Daoy (cell line): ENCODE measurements at regions not wholly inside any gene's neighbourhood (a gene's known extent, or its start where the extent isn't known, plus 50 kb on each side); places are given as distances from the start of the nearest gene placed in this dataset.

Experiments
- DNase-seq: peaks from one replicate; pipeline ENCODE4 v3.0.0-alpha.2; 2015; ENCODE audit warnings: low read depth

DNA sequence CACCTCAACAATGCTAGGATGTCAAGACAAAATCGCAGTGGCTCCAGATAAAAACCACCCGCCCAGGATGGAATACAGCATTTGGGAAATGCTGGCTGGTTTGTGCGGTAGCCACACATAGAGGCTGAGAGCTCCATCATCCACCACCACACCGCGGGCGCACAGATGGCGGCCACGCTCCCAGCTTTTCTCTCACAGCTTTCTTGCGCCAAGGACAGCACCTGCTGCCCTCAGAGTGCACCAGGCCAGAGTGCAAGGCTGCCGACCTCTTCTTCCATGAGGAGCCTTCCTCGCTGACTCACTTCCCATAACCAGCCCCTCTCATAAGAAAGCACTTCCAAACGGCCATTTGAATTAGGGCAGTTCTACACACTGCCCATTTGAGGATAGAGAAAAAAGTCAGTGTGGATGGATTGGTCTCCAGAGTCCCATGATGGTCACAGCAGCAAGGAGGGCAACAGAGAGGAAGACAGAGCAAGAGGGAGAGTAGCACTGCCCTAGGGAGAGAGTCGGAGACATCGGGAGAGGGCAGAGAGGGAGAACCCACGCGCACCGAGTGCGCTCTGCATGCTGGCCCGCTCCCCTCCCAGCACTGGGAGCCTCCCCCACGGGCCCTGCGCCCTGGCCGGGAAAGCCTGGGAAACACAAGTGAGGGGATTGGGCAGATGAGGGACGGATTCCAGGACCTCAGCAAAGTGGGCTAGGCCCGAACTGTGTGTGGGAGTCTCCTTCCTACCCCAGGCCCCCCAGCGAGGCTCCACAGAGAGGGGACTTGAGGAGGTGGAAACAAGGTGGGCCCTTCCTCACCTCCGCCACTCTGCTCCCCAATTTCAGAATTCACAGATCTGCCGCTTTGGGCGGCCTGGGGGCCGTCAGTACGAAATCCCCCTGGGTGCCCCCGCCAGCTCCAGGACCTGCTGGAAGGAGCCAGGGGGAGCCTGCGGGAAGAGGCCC, 156.9 kb downstream of the USP12 start:
- no peak for DNase-seq

DNA sequence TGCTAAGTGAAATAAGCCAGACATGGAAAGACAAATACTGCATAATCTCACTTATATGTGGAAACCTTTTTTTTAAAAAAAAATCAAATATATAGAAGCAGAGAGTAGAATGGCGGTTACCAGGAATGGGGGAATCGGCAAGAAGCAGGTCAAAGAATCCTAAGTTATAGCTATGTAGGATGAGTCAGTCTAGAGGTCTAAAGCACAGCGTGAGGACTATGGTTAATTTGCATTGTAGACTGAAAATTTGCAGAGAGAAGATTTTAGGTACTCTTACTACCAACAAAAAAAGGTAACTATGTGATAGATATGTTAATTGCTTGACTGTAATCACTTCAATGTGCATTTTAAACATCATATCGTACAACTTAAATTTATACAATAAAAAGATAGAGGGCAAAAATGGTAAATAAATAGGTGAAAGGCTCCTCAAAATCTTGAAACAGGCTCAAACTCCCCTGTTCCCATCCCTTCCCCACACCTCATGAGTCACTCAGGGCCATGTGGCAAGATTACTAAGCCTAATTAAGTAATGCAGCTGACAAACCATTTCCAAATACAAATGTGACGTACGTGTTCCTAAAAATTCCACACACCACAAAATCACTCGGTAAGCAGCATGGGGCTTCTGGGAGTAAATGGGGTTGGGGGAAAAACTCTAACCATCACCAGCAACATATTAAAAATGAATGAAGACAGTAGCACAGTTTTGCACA, 159.0 kb downstream of the USP12 start:
- peak; percentile 74 for DNase-seq

DNA sequence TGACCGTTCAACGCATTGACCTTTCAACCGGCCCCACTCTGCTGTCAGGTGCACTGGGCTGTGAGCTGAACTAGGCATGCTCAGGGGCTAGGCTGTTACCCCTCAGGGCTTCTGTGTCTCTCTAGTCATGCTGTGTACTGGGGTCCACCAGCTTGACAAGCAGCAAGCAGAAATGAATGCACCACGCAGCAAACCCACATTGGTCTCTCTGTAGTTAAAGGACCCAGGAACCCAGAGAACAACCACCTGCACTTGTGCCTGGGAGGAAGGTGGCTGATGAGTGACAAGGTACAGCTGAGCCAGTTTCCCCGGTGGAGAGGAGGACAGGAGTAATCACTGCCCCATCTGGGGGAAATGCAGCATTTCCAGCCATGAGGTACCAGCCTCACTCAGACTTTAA, 159.9 kb downstream of the USP12 start:
- DNase-seq, result no peak

DNA sequence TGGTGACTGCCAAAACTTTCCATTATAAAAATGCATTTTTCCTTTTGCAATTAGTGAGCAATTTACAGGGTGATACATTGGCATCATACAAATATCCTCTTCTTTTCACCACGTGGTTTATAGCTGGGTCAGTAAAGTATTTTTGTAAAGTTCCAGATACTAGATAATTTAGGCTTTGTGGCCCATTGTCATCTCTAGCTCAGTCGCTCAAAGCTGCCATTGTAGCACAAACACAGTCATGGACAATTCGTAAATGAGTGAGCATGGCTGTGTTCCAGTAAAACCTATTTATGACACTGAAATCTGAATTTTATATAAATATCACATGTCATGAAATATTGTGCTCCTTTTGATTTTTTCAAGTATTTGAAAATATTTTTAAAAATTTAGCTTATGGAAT, 162.9 kb downstream of the USP12 start:
- DNase-seq, result no peak

DNA sequence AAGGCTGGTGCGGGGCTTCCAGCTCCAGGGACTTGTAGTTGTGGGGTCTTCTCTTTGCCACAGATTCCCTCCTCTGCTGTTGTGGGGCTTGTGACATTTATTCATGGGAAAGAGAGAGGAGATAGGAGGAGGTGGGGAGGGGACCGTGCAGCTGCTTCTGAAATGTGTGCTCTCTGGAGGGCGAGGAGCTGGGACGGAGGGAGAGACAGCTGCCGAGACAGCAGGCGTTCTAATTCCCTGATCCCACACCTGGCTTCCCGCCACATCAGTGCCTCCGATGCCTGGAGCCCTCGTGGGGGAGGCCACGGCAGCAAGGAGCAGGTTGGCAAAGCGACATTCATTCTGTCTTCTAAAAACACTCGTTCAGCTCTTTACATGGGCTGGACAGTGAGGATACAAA, 164.4 kb downstream of the USP12 start:
- no peak for DNase-seq

DNA sequence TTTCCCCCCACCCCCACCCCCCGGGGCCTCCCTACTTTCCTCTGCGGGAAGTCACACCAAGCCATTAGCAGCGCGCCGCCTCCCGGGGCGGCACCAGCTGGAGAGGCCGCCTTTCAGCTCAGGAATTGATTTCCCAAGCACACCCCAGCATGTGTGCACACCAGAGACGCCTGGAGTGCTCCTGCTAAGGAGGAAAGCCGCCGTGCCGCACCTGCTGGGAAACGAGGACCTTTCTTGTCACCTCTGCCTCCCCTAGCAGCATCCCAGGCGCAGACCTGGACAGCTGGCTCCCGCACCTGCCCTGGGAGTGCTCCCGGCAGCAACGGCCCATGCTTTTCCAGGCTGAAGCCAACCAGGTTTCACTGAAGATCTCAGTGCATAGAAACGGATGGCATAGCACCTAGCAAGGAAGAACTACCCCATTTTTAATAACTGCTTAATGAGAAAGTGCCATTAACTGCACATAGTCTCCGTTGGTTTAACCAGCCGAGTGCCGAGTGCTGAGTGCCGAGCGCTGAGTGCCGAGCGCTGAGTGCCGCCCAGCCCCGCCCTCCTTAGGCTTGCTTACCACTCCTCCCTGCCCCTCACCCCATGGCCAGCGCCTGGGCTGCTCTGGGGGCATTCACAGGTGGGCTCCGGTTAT, 165.0 kb downstream of the USP12 start:
- DNase-seq, result no peak

DNA sequence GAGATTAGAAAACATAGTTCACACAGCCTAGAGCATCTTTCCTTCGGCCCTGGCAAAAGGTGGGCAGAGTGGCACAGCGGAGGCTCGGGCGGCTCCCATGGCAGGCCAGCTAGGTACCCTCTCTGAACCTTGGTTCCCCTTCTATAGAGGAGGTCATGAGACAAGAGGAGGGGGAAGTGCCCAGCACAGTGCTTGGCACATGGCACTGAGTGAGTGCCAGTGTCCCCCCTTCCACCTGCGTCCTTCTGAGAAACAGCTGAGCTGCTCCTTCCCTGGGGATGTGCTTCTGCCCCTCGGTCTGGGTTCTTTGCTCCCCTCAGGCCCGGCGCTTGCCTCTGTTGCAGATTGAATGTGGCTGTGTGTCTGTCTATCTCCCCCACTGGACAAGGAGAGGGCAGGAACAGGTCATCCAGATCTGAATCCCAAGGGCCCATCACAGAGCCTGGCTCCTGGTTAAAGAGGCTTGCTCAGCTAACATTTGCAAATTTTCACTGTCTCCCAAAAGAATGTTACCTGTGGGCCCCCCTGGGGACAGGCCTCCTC, 165.6 kb downstream of the USP12 start:
- DNase-seq, result no peak

DNA sequence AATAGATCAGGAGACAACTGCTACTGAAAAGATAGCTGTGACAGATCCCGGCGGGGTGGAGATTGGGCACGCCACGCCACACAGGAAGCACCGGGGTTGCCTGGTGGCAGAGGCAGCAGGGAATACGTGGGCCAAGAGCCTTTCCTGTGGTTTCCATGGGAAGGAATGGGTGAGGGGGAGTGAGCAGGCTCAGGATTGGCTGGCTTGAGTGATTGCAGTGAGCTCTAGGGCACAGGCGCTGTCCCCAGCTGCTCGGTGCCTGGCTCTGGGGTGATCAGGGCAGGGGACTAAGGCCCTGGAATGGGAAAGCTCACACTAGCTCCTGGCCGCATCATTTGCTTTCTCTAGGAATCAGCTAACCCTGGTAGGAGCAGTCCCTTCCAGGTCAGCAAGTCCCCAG, 166.1 kb downstream of the USP12 start:
- peak; percentile 29 for DNase-seq

DNA sequence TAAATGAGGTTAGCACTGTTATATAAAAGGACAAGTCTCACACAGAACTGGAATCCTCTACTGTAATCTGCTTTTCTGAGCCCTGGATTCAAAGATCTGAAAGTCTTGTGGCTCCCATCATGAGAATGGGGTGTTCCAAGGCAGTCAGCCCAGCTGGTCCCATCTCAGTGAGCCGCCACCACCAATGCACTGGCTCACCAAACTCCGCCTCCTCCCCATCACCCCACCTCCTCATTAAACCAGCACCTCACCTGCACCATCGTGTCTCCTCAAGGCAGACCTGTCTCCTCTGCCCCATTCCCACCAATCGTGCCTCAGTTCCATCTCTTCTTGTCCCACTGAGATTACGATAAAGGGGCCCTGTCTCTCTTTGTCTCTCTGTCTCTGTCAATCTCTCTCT, 166.7 kb downstream of the USP12 start:
- no peak for DNase-seq

DNA sequence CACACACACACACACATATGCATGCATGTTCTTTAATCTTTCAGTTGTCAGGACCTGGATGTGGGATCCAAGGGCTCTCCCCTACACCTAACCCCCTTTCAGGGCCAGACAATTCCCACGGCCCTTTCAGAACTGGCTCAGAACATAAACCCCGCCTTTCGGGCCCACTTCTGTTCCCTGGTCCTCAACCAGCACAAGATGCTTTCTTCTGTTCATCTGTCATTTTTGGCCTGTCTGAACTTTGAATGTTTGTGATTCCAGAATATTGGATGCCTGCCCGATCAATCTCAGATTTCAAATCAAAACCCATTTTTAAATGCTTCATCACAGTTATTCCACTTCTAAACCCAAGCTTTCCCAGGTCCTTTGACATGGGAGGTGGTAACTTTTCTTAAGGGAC, 167.3 kb downstream of the USP12 start:
- DNase-seq, result no peak

DNA sequence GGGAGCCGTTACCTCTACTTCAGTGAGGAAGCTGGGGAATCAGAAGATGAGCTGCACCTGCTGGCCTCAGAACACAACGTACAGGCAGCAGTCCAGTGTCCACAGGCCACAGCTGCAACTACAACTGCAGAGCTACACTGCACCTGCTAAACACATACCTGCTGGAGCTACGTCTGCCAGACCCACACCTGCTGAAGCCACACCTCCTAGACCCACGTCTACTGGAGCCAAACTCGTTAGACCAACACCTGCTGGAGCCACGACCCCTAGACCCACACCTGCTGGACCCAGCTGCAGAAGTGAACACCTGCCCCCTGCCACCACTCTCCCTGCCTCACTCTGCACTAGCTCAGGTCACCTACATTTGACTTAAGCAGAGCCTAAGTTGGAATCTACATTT, 169.9 kb downstream of the USP12 start:
- no peak for DNase-seq

DNA sequence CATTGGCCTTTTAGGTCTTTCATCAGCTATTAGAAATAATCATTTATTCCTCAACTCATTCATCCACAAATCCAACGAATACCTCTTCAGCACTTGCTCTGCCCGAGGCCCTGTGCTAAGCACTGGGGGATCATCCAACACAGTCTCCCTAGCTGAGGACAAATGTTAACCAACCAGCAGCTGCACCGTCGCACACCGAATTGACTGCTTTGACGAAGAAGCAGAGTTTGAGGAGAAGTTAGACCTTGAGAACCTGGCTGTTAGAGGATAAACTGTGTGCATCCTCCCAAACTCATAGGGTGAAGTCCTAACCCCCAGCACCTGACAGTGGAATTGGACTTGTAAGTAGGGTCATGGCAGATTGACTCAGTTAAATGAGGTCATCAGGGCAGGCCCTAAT, 170.9 kb downstream of the USP12 start:
- DNase-seq, result no peak

DNA sequence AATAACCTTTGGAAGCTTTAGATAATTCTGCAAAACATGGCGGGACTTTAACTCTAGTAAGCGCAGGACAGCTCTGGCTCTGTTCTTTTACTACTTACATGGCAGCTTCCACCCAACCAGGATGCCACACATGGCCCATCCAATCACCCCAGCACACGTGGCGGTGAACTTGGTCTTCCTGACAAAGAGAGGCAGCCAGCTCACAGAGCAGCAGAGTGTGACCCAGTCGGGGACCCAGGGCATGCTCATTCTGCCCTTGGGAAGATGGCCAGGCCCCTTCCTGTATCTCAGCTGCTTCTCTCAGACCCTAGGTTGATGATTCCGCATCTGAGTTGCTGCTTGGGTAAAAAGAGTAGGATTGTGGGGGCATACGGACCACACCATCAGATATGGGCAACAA, 172.1 kb downstream of the USP12 start:
- DNase-seq, result no peak

DNA sequence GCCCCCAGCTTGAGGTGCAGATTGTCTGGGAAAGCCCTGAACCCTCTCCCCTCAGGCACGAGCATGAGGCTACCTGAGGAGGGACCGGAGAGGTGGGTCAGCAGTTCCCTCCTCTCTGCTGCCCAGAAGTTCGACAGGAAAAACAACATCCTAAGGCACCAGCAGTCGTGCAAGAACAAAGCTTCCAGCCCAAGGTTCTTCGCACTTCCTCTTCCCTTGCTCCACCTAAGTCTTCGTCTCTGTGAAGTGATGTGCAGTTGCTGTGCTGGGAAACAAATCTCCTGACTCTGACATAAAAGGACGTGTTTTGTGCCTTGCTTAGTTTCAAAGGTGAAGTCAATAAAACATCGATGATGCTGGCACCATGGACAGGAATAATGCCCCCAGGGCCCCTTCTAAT, 173.3 kb downstream of the USP12 start:
- no peak for DNase-seq

DNA sequence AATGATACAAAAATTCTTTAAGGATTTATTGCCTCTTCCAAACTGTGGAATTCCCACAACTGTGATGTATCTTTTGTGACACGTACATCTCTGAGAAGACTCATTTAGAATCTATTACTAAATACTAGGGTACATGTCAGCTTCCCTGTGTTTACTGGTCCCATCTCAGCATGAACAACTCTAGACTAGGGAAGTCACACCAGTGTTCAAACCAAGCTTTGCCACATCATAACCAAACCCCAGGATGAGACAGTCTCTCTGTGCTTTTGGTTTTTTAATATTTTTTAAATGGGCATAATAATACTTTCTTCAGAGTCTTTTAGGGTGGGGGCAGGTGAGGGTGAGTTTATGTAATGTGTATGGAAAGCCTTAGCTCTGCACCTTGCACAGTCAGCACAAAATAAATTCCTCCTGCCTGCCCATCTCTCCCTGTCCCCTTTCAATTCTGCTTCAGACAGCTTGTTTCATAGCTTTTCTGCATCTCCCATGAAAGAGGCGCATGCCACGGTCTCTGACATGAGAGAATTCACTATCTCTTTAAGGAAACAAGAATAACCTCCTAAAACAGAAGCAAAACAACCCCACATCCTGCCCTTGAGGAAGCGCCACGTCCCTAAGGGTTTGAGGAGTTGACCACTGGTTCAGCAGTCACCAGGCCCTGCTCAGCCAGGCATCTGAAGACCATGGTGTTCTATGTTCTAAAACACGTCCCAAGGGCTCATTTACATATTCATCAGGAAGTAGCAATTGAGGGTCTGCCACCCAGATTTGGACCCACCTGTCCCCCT, 174.5 kb downstream of the USP12 start:
- no peak for DNase-seq

DNA sequence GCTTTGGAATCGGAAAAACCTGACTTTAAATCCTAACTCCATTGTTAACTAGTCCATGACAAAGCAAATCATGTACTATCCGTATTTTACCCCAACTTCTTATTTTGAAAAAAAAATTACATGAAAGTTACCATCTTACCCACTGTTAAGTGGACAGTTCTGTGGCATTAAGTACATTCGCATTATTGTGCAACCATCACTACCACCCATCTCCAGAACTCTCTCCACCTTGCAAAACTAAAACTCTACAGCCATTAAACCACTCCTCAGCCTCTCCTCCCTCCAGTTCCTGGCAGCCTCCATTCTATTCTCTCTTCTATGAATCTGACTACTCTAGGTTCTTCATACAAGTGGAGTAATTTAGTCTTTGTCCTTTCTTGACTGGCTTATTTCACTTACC, 176.5 kb downstream of the USP12 start:
- no peak for DNase-seq

DNA sequence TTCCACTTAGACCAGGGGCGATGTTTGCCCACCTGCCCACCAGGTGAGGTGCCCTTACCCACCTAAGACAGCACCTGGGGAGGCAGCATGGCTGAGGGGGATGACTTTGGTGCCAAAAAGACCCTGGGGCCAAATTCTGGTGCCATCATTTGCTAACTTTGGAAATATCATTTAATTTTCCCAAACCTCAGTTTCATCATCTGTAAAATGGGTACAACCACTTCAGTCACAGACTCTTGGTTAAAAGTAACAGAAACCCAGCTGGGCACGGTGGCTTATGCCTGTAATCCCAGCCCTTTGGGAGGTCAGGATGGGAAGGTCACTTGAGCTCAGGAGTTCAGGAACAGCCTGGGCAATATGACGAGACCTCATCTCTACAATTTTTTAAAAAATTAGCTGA, 177.8 kb downstream of the USP12 start:
- no peak for DNase-seq

DNA sequence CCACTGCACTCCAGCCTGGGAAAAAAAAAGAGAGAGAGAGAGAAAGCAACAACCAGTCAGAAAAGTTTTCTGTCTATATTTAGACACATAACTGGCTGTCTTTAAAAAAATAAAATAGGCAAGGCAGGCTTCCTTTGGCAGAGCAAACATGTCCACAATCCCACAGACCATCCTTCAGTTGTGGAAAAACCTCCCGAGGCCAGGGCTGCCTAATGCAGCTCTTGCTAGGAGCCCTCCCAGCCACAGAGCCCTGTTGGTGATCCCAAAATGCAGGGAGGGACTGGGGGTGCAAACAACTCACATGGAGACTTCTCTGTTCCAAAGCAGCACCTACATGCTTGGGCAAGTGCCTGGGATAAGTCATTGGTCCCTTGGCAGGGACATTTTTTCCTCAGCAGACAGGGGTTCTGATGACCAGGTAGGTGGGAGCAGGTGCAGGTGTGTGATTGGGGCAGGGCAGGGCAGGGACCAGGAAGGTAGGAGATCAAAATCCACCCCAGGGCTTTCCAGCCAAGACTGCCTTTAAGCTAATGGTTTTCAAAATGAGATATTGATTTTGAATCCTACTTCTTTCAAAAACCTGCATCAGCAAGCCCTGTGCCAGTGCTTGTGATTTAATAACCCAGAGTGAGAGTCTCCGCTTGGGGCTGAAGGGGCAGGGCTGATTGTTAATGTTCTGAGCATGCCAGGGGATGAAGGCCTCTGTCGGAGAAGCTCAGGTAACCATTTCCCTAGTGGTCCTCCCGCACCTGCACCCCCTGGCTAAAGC, 178.5 kb downstream of the USP12 start:
- no peak for DNase-seq

DNA sequence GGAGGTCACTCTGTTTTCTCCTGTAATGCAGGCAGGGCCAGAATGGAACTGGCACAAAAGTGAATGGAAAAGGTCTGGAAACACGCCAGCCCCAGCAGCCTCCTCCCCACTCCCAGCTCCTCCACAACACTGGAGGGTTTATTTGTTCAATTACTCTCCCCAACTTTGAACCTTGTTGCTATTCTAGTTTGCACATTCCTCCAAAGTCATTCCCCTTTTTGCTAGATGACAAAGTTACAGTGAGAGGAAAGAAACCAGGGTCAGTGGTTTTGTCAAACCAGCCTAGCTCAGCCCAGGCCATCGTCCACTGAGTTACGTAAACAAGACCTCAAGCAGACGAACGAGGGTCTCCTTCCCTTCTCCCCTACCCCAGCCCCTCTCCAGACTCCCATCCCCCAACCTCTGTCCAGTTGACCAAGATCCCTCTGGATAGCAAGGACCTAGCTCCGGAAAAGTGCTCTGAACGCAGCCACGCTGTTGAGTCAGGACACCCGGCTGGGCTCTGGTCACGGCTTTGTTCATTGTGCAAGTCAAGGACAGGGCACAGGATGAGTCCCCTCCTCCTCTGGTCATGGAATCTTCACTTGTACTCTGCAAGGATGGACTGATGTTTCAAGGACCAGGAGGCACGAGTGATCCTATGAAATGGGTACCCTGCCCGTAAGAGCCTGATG, 180.0 kb downstream of the USP12 start:
- no peak for DNase-seq
